Activated T-cell treated with anti-CD3 and anti-CD28 coated beads, Interleukin-2, amount 50 U/mL, for 4 hours (primary cell): ENCODE measurements at regions not wholly inside any gene's neighbourhood (a gene's known extent, or its start where the extent isn't known, plus 50 kb on each side); places are given as distances from the start of the nearest gene placed in this dataset.
"Not testable (repeated sequence)": the region's sequence is repeated elsewhere in the genome, so short reads cannot be mapped to it uniquely, and the experiment has no call there.

Experiments used
- ATAC-seq, 2 donors: fragments of 200-7000 bp; cut with Tn5 transposase; one replicate each; pipeline ENCODE4 v1.10.0; 2021
- DNase-seq: peaks from one replicate; pipeline ENCODE4 v3.0.0-alpha.2; 2020
- H3K27me3 Mint-ChIP-seq: one replicate; pipeline ENCODE4 v1.8.0; 2021; ENCODE audit warnings: low read depth, mixed read lengths
- H3K36me3 Mint-ChIP-seq: one replicate; pipeline ENCODE4 v1.8.0; 2022; ENCODE audit warnings: mixed read lengths; ENCODE audit not compliant: insufficient read depth
- H3K4me1 Mint-ChIP-seq: one replicate; pipeline ENCODE4 v1.8.0; 2021; ENCODE audit warnings: low read depth, mixed read lengths
- H3K4me3 Mint-ChIP-seq: one replicate; pipeline ENCODE4 v1.8.0; 2021; ENCODE audit warnings: mild to moderate bottlenecking, moderate library complexity, mixed read lengths
- H3K9me3 Mint-ChIP-seq: one replicate; pipeline ENCODE4 v1.8.0; 2021; ENCODE audit warnings: mixed read lengths

GRCh38 chr6:141877275-141877983 is 255.3 kb upstream of the GJE1 start:
- no peak for ATAC-seq
- no peaks in the 10 kb centered on the region for H3K27me3 Mint-ChIP-seq
- H3K36me3 Mint-ChIP-seq = no peaks in the 10 kb centered on the region
- peaks cover 2% of the 10 kb centered on the region for H3K9me3 Mint-ChIP-seq
- H3K4me3 Mint-ChIP-seq = no peak overlapping the region
- no peaks in the 10 kb centered on the region for H3K4me1 Mint-ChIP-seq
- DNase-seq = no peak

DNA sequence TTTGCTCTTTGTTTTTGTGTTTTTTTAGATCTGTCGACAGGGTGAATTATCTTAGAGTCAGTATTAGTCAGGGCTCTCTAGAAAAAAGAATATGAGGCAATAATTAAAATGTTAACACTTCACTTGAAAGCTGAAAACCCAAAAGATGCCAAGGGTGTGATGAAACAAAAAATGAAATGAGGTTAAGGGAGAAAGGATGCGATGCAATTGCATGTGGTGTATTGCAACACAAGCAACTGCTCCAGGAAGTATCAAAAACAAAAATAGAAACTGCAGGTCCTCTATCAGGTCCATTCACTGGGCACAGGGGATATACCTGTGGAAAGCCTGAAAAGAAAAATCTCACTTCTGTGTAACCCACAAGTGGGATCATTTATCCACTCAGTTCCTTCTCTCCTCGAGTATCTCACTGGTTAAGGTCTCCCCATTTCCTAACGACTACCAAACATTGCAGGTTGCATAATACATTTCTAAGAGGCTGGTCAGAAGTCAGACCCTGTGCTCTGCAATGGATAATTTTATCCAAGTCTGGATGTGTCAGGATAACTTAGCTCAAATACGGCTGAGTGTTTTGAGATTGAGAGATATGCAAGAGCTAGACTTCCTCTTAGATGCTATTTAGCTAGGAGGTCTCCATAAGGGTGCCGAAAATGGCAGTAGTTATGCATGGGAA is 257.7 kb upstream of the GJE1 start:
- DNase-seq = no peak
- no peaks in the 10 kb centered on the region for H3K27me3 Mint-ChIP-seq
- peaks cover 3% of the 10 kb centered on the region for H3K9me3 Mint-ChIP-seq
- H3K4me3 Mint-ChIP-seq = no peak overlapping the region
- no peaks in the 10 kb centered on the region for H3K4me1 Mint-ChIP-seq
- H3K36me3 Mint-ChIP-seq = no peaks in the 10 kb centered on the region
- no peak for ATAC-seq

DNA sequence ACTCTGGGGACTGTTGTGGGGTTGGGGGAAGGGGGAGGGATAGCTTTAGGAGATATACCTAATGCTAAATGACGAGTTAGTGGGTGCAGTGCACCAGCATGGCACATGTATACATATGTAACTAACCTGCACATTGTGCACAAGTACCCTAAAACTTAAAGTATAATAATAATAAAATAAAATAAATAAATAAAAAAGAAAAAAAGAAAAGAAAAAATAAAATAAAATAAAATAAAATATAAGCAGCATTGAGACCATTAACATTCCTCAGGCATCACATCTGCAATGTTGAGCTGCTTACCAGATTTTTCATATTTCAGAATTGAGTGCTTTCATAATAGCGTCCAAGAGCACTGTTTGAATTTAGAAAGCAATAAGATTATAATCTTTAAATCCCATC is 263.2 kb upstream of the GJE1 start:
- H3K36me3 Mint-ChIP-seq, H3K9me3 Mint-ChIP-seq, H3K27me3 Mint-ChIP-seq, H3K4me1 Mint-ChIP-seq, DNase-seq, H3K4me3 Mint-ChIP-seq, ATAC-seq: not testable (repeated sequence)

GRCh38 chr6:141867767-141868166 is 265.0 kb upstream of the GJE1 start:
- Mint-ChIP-seq H3K9me3 (peaks cover 3% of the 10 kb centered on the region), H3K4me3 (no peak overlapping the region), H3K36me3 (no peaks in the 10 kb centered on the region), H3K4me1 (no peaks in the 10 kb centered on the region), H3K27me3 (no peaks in the 10 kb centered on the region)
- DNase-seq (no peak), ATAC-seq (no peak)

- Mint-ChIP-seq H3K4me1 (no peaks in the 10 kb centered on the region), H3K27me3 (no peaks in the 10 kb centered on the region), H3K36me3 (no peaks in the 10 kb centered on the region), H3K4me3 (no peak overlapping the region), H3K9me3 (peaks cover 3% of the 10 kb centered on the region)
- ATAC-seq (no peak), DNase-seq (no peak)
Observed at GRCh38 chr6:141866731-141867497, 265.8 kb upstream of the GJE1 start.

DNA sequence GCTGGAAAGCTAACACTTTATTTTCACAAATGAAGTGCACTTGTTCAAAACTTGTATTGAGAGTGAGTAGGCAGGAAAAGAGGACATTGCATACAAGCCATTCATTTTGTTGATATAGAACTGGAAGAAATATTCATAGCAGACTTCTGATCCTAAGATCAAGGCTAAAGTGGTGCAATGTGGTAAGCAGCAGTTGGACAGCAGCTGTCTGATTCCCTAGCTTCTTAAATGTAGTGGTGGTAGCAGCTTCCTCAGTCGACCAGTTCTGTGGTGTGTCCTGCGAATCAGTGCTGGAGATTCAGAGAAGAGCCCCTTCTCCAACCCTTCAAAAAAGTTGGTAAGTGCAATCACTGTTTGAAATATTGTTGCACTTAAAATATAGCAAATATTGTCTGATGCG is 281.7 kb upstream of the GJE1 start:
- H3K4me1 Mint-ChIP-seq = peaks cover 37% of the 10 kb centered on the region
- DNase-seq = no peak
- no peaks in the 10 kb centered on the region for H3K27me3 Mint-ChIP-seq
- peaks cover 8% of the 10 kb centered on the region for H3K9me3 Mint-ChIP-seq
- ATAC-seq = no peak
- H3K36me3 Mint-ChIP-seq = no peaks in the 10 kb centered on the region
- no peak overlapping the region for H3K4me3 Mint-ChIP-seq

DNA sequence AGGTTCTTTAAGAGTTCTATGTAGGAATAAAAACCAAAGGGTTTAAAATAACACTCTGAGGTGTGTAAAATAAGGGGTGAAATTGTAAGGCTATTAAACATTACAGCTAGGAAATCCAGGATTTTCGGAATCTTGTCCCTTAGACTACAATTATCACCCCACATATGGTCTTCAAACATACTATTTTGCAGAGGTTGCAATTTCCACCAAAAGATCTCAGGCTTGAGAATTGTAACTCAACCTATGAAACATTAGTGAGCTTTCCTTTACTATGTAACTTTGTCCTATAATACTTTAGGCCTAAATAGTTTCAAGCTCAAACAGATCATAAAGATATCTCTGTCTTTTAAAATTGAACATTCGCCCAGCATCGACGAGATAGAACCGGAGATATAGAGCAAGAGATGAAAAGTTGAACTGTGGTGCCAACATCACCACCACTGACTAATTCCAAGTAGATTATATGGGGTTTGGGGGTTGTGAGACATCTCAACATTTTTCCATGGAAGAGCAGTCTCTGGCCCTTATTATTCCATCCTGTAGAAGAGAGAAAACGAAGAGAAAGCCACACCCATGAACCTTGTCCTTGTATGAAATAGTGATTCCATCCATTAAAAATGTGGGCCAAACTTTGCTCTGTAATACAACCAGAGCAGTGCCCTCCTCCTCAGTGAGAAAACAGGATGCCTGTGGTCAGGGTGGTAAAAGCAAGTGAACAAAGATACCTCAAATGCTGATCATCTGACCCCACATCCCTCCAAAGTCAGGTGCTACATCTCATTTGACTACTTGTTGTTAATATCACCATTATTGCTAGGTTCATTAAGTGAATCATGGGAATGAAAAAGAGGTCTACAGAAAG is 284.5 kb upstream of the GJE1 start:
- Mint-ChIP-seq H3K9me3 (peaks cover 4% of the 10 kb centered on the region), H3K4me3 (no peak overlapping the region), H3K27me3 (no peaks in the 10 kb centered on the region), H3K4me1 (peaks cover 41% of the 10 kb centered on the region), H3K36me3 (no peaks in the 10 kb centered on the region)
- DNase-seq = no peak
- ATAC-seq = peak in 1 of 2 donors; percentile 62

DNA sequence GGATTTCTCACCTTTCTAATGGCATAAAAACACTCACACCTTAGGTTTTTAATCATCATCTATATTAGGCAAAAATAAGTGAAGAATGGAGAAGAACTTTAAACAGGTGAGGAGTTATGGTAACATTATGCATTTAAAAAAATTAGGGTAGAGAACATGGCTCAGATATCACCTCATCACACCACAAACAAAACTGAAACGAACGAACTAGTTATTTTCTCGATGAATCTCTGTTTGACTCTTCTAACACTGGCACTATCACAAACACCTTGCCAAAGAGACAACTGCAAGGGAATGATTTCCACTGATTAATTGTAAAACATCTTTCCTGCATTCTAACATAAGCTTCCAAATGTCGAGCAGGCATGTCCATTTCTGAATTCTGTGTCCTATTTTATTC is 286.1 kb upstream of the GJE1 start:
- ATAC-seq = no peak
- Mint-ChIP-seq H3K4me1 (peaks cover 41% of the 10 kb centered on the region), H3K4me3 (no peak overlapping the region)

DNA sequence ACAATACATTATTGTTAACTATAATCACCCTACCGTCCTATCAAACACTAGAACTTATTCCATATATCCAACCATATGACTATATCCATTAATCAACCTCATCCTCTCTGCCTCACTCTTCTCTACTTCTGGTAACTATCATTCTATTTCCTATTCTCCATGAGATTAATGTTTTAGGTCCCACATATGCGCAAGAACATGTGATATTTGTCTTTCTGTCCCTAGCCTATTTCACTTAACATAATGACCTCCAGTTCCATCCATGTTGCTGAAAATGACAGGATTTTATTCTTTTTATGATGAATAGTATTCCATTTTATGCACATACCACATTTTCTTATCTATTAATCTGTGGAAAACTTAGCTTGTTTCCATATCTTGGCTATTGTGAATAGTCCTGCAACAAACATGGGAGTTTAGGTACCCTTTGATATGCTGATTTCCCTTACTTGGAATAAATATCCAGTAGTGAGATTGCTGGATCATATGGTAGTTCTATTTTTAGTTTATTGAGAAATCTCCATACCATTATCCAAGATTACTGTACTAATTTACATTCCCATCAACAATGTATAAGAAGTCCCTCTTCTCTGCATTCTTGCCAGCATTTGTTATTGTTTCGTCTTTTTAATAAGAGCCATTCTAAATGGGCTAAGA is 289.4 kb upstream of the GJE1 start:
- Mint-ChIP-seq H3K36me3 (no peaks in the 10 kb centered on the region), H3K4me3 (no peak overlapping the region), H3K4me1 (peaks cover 27% of the 10 kb centered on the region), H3K9me3 (no peaks in the 10 kb centered on the region), H3K27me3 (no peaks in the 10 kb centered on the region)
- DNase-seq (no peak), ATAC-seq (no peak)

More for the DNA sequence above, 286.1 kb upstream of the GJE1 start:
- Mint-ChIP-seq H3K9me3 (no peaks in the 10 kb centered on the region), H3K36me3 (no peaks in the 10 kb centered on the region), H3K27me3 (no peaks in the 10 kb centered on the region)
- DNase-seq = no peak

DNA sequence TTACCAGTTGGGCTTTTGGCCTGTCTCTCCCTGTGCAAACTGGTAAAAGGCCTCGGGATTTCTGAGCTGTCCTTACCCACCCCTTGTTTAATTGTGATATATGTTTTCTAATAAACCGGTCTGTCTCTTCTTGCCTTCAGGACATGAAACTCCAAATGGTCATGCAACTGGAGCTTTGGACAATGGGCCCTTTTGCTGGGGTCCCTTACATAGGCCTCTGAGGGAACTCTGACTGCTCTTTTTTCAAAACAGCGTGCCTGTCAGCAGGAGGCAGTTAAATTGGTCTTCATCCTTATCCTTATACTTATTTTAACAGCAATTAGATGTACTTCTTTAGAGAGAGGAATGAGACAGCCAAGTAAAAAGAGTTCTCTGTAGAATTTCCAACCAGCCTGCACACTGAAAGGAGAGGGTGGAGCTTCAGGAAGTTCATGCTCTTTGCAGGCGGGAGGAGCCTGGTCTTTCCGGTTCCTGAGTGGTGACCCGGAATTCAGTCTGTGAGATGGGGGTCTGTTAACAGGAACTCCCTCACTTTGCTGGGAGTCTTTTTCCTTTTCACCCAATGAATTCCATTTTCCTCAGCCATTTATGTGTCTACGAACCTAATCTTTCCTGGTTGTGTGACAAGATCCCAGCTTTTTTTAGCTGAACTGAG is 299.6 kb upstream of the GJE1 start:
- no peak for ATAC-seq

GRCh38 chr6:141830530-141830929 is 302.2 kb upstream of the GJE1 start:
- no peaks in the 10 kb centered on the region for H3K4me1 Mint-ChIP-seq
- ATAC-seq = no peak

More for the DNA sequence above, 299.6 kb upstream of the GJE1 start:
- Mint-ChIP-seq H3K36me3 (no peaks in the 10 kb centered on the region), H3K9me3 (no peaks in the 10 kb centered on the region), H3K4me3 (no peak overlapping the region), H3K4me1 (no peaks in the 10 kb centered on the region), H3K27me3 (no peaks in the 10 kb centered on the region)
- DNase-seq = no peak

DNA sequence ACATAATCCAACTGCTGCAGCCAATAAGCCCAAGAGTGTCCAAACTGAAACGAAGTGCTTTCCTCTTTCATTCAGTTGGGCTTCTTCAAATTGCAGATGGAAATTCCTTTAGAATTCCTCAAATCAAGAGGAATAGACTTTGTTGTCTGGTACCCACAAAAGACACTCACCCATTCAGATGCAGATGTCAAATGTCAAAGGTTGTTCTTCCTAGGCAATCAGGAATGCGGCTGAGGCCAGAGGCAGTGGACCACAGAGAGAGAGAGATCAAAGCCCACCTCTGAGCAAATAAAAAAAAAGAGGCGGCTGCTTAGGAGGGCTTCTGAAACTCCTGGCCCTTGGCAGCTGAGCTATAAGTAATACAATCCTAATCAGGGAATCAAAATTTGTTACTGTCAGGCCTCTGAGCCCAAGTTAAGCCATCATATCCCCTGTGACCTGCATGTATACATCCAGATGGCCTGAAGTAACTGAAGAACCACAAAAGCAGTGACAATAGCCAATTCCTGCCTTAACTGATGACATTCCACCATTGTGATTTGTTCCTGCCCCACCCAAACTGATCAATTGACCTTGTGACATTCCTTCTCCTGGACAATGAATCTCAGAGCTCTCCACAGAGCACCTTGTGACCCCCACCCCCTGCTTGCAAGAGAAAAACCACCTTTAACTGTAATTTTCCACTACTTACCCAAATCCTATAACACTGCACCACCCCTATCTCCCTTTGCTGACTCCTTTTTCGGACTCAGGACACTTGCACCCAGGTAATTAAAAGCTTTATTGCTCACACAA is 303.0 kb upstream of the GJE1 start:
- H3K9me3 Mint-ChIP-seq = peaks cover 4% of the 10 kb centered on the region
- H3K27me3 Mint-ChIP-seq = no peaks in the 10 kb centered on the region
- H3K4me3 Mint-ChIP-seq = no peak overlapping the region
- DNase-seq = no peak
- H3K4me1 Mint-ChIP-seq = no peaks in the 10 kb centered on the region
- ATAC-seq = no peak
- peaks cover 1% of the 10 kb centered on the region for H3K36me3 Mint-ChIP-seq

More at GRCh38 chr6:141830530-141830929, 302.2 kb upstream of the GJE1 start:
- no peak for DNase-seq
- H3K27me3 Mint-ChIP-seq = no peaks in the 10 kb centered on the region
- H3K9me3 Mint-ChIP-seq = no peaks in the 10 kb centered on the region
- no peak overlapping the region for H3K4me3 Mint-ChIP-seq
- H3K36me3 Mint-ChIP-seq = no peaks in the 10 kb centered on the region

- H3K27me3 Mint-ChIP-seq = no peaks in the 10 kb centered on the region
- peaks cover 14% of the 10 kb centered on the region for H3K9me3 Mint-ChIP-seq
- DNase-seq (no peak), ATAC-seq (no peak)
- H3K4me3 Mint-ChIP-seq = no peak overlapping the region
- H3K36me3 Mint-ChIP-seq = peaks cover 1% of the 10 kb centered on the region
- no peaks in the 10 kb centered on the region for H3K4me1 Mint-ChIP-seq
Observed at GRCh38 chr6:141824350-141824749, 308.4 kb upstream of the GJE1 start.
